ENCODE measurements at regions not wholly inside any gene's neighbourhood (a gene's known extent, or its start where the extent isn't known, plus 50 kb on each side); places are given as distances from the start of the nearest gene placed in this dataset.

- no peak for ATAC-seq
- H3K4me3 Mint-ChIP-seq, result no peak overlapping the region
- CTCF ChIA-PET, result interaction anchor here (1.2 to 2.2 kb wide), 2 partner anchors 29 to 30 kb away, joined by 3 to 12 read pairs; no protein-coding TSS in a partner anchor
- H3K27me3 Mint-ChIP-seq, result no peaks in the 10 kb centered on the region
- DNase-seq, result no peak
- intact Hi-C loops (cut with micrococcal nuclease), result no loop called here
- H3K9me3 Mint-ChIP-seq, result no peaks in the 10 kb centered on the region
- POLR2A ChIA-PET, result no interaction called here
- peaks cover 53% of the 10 kb centered on the region for H3K4me1 Mint-ChIP-seq (ENCODE audit: low read depth)
- peak overlapping the region; percentile 19 for H3K27ac Mint-ChIP-seq
- no peaks in the 10 kb centered on the region for H3K36me3 Mint-ChIP-seq (ENCODE audit: low read depth)
- TF ChIP-seq CTCF (IDR thresholded peaks at IDR 0.05), result no peak
These were observed 166.2 kb downstream of the PTPN20 start for GRCh38 chr10:47077386-47077785.

GRCh38 chr10:47077941-47078340 lies 166.7 kb downstream of the PTPN20 start:
- ATAC-seq, result no peak
- Mint-ChIP-seq H3K36me3 (ENCODE audit: low read depth) (no peaks in the 10 kb centered on the region), H3K9me3 (no peaks in the 10 kb centered on the region), H3K4me1 (ENCODE audit: low read depth) (peaks cover 53% of the 10 kb centered on the region), H3K4me3 (no peak overlapping the region), H3K27ac (no peak overlapping the region), H3K27me3 (no peaks in the 10 kb centered on the region)
- CTCF ChIA-PET, result interaction anchor here (1.2 kb wide), 1 partner anchor 30 kb away, joined by 3 read pairs; no protein-coding TSS in a partner anchor
- intact Hi-C loops (cut with micrococcal nuclease), result no loop called here
- TF ChIP-seq CTCF (IDR thresholded peaks at IDR 0.05), result no peak
- POLR2A ChIA-PET, result interaction anchor here (0.9 kb wide), 1 partner anchor 67 kb away, joined by 4 read pairs; no protein-coding TSS in a partner anchor
- DNase-seq, result no peak

GRCh38 chr10:47078393-47079203 lies 167.4 kb downstream of the PTPN20 start:
- intact Hi-C loops (cut with micrococcal nuclease), result no loop called here
- CTCF ChIA-PET, result interaction anchor here (1.0 to 1.2 kb wide), 2 partner anchors 31 to 75 kb away, joined by 3 read pairs; no protein-coding TSS in a partner anchor
- POLR2A ChIA-PET, result interaction anchor here (0.8 to 1.2 kb wide), 4 partner anchors 31 to 235 kb away, joined by 3 to 4 read pairs (median 3); no protein-coding TSS in a partner anchor
- no peak for TF ChIP-seq CTCF (IDR thresholded peaks at IDR 0.05)
- no peaks in the 10 kb centered on the region for H3K27me3 Mint-ChIP-seq
- no peaks in the 10 kb centered on the region for H3K9me3 Mint-ChIP-seq
- no peaks in the 10 kb centered on the region for H3K36me3 Mint-ChIP-seq (ENCODE audit: low read depth)
- peak overlapping the region; percentile 43 for H3K27ac Mint-ChIP-seq
- H3K4me1 Mint-ChIP-seq (ENCODE audit: low read depth), result peaks cover 53% of the 10 kb centered on the region
- DNase-seq (no peak), ATAC-seq (no peak)
- no peak overlapping the region for H3K4me3 Mint-ChIP-seq

- H3K4me3 Mint-ChIP-seq, result no peak overlapping the region
- H3K4me1 Mint-ChIP-seq (ENCODE audit: low read depth), result peaks cover 53% of the 10 kb centered on the region
- CTCF ChIA-PET, result interaction anchor here (1.0 kb wide), 1 partner anchor 74 kb away, joined by 3 read pairs; no protein-coding TSS in a partner anchor
These were observed 168.0 kb downstream of the PTPN20 start for GRCh38 chr10:47079204-47079580.

More at GRCh38 chr10:47079204-47079580, 168.0 kb downstream of the PTPN20 start:
- no peaks in the 10 kb centered on the region for H3K36me3 Mint-ChIP-seq (ENCODE audit: low read depth)
- peak overlapping the region; percentile 43 for H3K27ac Mint-ChIP-seq
- POLR2A ChIA-PET, result interaction anchor here (0.6 to 1.2 kb wide), 4 partner anchors 32 to 234 kb away, joined by 3 read pairs; no protein-coding TSS in a partner anchor
- ATAC-seq (peak; percentile 60), DNase-seq (peak; percentile 36)
- intact Hi-C loops (cut with micrococcal nuclease), result no loop called here
- no peaks in the 10 kb centered on the region for H3K27me3 Mint-ChIP-seq
- no peaks in the 10 kb centered on the region for H3K9me3 Mint-ChIP-seq
- TF ChIP-seq CTCF (IDR thresholded peaks at IDR 0.05), result no peak

Data from activated CD8-positive, alpha-beta T cell treated with anti-CD3 and anti-CD28 coated beads for 36 hours (primary cell).